Astrocyte of the spinal cord (primary cell): ENCODE measurements at regions not wholly inside any gene's neighbourhood (a gene's known extent, or its start where the extent isn't known, plus 50 kb on each side); places are given as distances from the start of the nearest gene placed in this dataset.
"Not testable (repeated sequence)": the region's sequence is repeated elsewhere in the genome, so short reads cannot be mapped to it uniquely, and the experiment has no call there.

ENCODE experiments used
- DNase-seq: peaks from one replicate; pipeline ENCODE4 v3.0.0; 2011; ENCODE audit warnings: low read depth, low spot score
- H3K4me3 ChIP-seq: 2 replicates; pipeline ENCODE4 v1.5.1; 2011; ENCODE audit warnings: low read depth, mild to moderate bottlenecking, low read length, moderate library complexity
- in situ Hi-C: cut with HindIII; loops from 2 replicates; pipeline ENCODE4 v1.10.0; 2017; ENCODE audit warnings: low sequenced_read_pairs
- TF ChIP-seq, protein P1 (sequence below): IDR thresholded peaks from 2 replicates; pipeline ENCODE4 v1.5.1; 2012; ENCODE audit warnings: low read depth, mild to moderate bottlenecking, low read length, inconsistent platforms

DNA sequence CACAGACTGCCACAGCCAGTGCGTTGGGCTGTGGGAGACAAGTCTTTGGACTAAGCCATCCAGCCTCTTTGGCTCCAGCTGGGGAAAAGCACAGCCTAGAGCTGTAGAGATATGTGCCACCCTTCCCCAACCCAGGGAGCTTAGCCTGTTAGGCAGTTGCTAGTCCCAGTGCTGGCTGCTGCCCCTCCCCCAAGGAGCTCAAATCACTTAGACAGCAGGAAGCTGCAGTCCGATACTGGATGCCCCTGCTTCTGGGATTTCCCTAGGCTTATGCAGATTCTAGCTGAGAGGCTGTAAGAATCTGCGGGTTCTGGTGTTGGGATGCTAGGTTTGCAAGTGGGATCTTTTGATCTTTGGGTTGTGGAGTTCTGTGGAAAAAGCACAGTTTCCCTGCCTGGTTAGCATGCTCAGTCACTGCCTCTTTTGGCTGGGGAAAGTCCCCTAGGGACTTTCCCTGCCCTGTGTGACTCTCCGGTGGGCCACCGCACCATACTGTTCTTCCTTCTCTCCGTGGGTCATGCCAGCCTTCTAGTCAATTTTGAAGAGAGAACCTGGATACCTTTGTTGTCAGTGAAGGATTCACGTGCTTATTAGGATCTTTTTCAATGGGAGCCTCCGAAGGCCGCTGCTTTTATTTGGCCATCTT lies 792.0 kb downstream of the KCNA4 start:
- in situ Hi-C loops = no loop called here
- TF ChIP-seq, protein P1, sequence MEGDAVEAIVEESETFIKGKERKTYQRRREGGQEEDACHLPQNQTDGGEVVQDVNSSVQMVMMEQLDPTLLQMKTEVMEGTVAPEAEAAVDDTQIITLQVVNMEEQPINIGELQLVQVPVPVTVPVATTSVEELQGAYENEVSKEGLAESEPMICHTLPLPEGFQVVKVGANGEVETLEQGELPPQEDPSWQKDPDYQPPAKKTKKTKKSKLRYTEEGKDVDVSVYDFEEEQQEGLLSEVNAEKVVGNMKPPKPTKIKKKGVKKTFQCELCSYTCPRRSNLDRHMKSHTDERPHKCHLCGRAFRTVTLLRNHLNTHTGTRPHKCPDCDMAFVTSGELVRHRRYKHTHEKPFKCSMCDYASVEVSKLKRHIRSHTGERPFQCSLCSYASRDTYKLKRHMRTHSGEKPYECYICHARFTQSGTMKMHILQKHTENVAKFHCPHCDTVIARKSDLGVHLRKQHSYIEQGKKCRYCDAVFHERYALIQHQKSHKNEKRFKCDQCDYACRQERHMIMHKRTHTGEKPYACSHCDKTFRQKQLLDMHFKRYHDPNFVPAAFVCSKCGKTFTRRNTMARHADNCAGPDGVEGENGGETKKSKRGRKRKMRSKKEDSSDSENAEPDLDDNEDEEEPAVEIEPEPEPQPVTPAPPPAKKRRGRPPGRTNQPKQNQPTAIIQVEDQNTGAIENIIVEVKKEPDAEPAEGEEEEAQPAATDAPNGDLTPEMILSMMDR = no peak
- H3K4me3 ChIP-seq = no peak overlapping the region
- DNase-seq = no peak

DNA sequence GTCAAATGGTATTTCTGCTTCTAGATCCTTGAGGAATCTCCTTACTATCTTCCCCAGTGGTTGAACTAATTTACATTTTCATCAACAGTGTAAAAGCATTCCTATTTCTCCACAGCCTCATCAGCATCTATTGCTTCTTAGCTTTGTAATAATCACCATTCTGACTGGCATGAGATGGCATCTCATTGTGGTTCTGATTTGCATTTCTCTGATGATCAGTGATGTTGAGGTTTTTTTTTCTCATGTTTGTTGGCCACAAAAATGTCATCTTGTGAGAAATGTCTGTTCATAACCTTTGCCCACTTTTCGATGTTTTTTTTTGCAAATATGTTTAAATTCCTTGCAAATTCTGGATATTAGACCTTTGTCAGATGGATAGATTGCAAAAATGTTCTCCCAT lies 797.3 kb downstream of the KCNA4 start:
- DNase-seq, H3K4me3 ChIP-seq, in situ Hi-C loops: not testable (repeated sequence)

DNA sequence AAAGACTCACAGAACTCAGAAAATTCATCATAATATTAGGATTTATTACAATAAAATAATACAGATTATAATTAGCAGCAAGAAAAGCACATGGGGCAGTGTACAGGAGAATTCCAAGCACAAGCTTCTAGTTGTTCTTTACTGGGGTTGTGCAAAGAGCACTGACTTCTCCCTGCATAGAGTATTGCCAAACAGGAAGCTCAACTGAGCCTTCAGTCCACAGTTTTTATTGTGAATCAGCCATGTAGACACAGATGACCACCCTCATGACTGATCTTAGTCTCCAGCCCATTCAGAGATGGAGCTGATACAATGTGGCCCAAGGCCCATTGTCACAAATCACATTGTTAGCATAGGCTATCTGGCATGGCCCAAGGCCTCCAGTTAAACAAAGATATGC lies 798.9 kb downstream of the KCNA4 start:
- in situ Hi-C loops = no loop called here
- TF ChIP-seq, protein P1 = no peak
- H3K4me3 ChIP-seq = no peak overlapping the region

DNA sequence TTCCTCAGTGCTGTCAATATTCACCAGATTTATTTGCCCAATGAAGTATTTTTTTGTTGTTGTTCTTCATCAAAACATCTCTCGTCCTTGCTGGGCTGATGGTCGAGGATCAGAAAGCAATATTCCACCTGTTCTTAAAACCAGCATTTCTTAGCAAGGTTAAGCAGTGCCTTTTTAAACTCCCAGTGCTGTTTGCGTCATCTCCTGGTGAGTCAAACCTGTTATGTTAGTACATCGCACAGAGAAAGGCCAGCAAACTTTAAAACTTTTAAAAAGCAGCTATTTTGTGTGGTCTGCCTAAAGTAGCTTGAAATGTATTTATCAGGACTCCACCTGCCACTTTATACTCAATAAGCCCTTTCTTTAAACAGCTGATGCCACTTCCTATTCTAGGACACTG lies 802.0 kb downstream of the KCNA4 start:
- no peak overlapping the region for H3K4me3 ChIP-seq
- TF ChIP-seq, protein P1 = no peak
- in situ Hi-C loops = no loop called here
- DNase-seq = peak; percentile 9

More for the DNA sequence above, 798.9 kb downstream of the KCNA4 start:
- no peak for DNase-seq

DNA sequence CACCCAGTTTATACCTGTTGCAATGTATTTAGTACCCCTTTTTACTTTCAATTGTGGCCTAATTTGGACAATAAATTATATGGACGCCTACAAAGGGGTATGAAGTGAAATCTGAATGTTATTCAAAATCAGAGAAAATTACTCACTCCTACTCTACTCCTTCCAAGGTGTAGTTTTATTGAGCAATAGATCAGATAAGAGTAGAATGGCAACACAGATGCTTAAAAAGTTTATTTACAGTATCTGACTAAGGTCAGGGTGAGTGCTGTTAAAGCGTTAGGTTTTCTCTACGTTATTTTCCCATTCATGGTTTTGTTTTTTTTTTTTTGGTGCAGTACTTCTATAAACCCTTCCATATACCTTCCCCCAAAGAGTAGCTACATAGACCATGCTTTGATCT lies 805.6 kb downstream of the KCNA4 start:
- TF ChIP-seq, protein P1 = no peak
- no peak overlapping the region for H3K4me3 ChIP-seq
- no peak for DNase-seq
- in situ Hi-C loops = no loop called here

DNA sequence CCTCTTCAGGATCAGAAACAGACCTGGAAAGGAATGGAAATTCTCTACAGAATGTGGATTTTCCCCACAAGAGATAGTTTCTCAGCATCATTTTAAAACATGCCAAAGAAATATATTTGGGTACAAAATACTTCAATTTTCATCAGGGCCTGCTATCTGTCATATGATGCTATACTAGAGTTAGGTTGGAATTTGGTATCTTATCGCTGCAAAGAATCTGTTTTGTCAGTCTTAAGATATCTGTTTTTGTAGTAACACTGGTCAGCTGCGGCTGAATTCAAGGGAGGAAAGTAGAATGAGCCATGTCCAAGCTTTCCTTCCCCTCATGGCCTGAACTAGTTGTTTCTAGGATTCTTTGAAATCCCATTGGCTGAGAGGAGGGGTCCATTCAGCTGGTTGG lies 806.4 kb downstream of the KCNA4 start:
- TF ChIP-seq, protein P1 = no peak
- H3K4me3 ChIP-seq = no peak overlapping the region
- in situ Hi-C loops = no loop called here
- no peak for DNase-seq

DNA sequence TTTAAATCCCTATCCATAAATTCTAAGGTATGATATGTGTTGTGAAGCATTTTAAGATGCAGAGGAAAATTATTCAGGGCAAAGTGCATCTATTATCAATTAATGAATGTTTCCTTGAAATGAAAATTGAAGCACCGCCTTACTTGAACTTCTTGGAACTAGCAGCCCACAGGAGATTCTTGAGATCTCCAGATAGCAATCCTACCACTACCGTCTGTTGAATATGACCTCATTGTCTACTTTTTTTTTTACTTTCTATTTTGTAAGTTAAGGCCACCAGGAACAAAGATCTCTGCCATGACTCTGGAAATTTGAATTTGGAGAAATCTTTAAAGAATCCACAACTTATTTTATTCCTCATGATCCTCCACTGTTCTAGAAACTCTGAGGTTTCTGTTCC lies 808.7 kb downstream of the KCNA4 start:
- TF ChIP-seq, protein P1 = no peak
- in situ Hi-C loops = no loop called here
- DNase-seq = peak; percentile 17

More for the DNA sequence above, 808.7 kb downstream of the KCNA4 start:
- no peak overlapping the region for H3K4me3 ChIP-seq
